GM12878 (cell line): ENCODE measurements at regions not wholly inside any gene's neighbourhood (a gene's known extent, or its start where the extent isn't known, plus 50 kb on each side); places are given as distances from the start of the nearest gene placed in this dataset.

ENCODE experiments used
- CBX5 ChIP-seq: sonication (generic); IDR thresholded peaks from 2 replicates; pipeline ENCODE4 v1.6.1; 2016; ENCODE audit warnings: low read depth, moderate library complexity, mild to moderate bottlenecking, inconsistent platforms
- MAX ChIP-seq: IDR thresholded peaks from 2 replicates; pipeline ENCODE4 v1.6.1; 2012; ENCODE audit warnings: low read depth, low read length, improper control_type of control experiment
- MTA3 ChIP-seq: IDR thresholded peaks from 2 replicates; pipeline ENCODE4 v1.6.1; 2012; ENCODE audit warnings: low read length, inconsistent platforms, borderline replicate concordance
- NFIC ChIP-seq: IDR thresholded peaks from 2 replicates; pipeline ENCODE4 v1.6.1; 2012; ENCODE audit warnings: low read depth, mild to moderate bottlenecking, inconsistent platforms, low read length, moderate library complexity
- POU2F2 ChIP-seq: IDR thresholded peaks from 3 replicates; pipeline ENCODE4 v1.6.1; 2011; ENCODE audit warnings: low read depth, mild to moderate bottlenecking, low read length, borderline replicate concordance
- RFX5 ChIP-seq: IDR thresholded peaks from 2 replicates; pipeline ENCODE4 v1.6.1; 2011; ENCODE audit warnings: low read depth, low read length, improper control_type of control experiment
- RUNX3 ChIP-seq: IDR thresholded peaks from 2 replicates; pipeline ENCODE4 v1.6.1; 2012; ENCODE audit warnings: low read length, inconsistent platforms
- SMC3 ChIP-seq: IDR thresholded peaks from 2 replicates; pipeline ENCODE4 v1.6.1; 2011; ENCODE audit warnings: low read length, improper control_type of control experiment, borderline replicate concordance
- SREBF2 ChIP-seq: IDR thresholded peaks from 2 replicates; pipeline ENCODE4 v1.6.1; 2012; ENCODE audit warnings: mild to moderate bottlenecking, low read length
- ZBTB40 ChIP-seq: fragments of 450-650 bp; IDR thresholded peaks from 2 replicates; pipeline ENCODE4 v1.6.1; 2016; ENCODE audit warnings: mild to moderate bottlenecking, moderate library complexity, borderline replicate concordance
- TF ChIP-seq, protein P1 (sequence below): fragments of 450-650 bp; IDR thresholded peaks from 2 replicates; pipeline ENCODE4 v1.6.1; 2018; ENCODE audit warnings: mild to moderate bottlenecking, low read depth, moderate library complexity; ENCODE audit not compliant: partially characterized antibody

- TF ChIP-seq MTA3 (no peak), POU2F2 (no peak), SREBF2 (no peak), MAX (no peak), RUNX3 (no peak), CBX5 (no peak), SMC3 (no peak), NFIC (no peak), RFX5 (no peak), ZBTB40 (no peak)
- TF ChIP-seq, protein P1, sequence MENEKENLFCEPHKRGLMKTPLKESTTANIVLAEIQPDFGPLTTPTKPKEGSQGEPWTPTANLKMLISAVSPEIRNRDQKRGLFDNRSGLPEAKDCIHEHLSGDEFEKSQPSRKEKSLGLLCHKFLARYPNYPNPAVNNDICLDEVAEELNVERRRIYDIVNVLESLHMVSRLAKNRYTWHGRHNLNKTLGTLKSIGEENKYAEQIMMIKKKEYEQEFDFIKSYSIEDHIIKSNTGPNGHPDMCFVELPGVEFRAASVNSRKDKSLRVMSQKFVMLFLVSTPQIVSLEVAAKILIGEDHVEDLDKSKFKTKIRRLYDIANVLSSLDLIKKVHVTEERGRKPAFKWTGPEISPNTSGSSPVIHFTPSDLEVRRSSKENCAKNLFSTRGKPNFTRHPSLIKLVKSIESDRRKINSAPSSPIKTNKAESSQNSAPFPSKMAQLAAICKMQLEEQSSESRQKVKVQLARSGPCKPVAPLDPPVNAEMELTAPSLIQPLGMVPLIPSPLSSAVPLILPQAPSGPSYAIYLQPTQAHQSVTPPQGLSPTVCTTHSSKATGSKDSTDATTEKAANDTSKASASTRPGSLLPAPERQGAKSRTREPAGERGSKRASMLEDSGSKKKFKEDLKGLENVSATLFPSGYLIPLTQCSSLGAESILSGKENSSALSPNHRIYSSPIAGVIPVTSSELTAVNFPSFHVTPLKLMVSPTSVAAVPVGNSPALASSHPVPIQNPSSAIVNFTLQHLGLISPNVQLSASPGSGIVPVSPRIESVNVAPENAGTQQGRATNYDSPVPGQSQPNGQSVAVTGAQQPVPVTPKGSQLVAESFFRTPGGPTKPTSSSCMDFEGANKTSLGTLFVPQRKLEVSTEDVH: no peak
Measured at GRCh38 chr10:89078724-89079672, 88.4 kb downstream of the FAS start (continued).
